AML-193 (cell line): ENCODE measurements at regions not wholly inside any gene's neighbourhood (a gene's known extent, or its start where the extent isn't known, plus 50 kb on each side); places are given as distances from the start of the nearest gene placed in this dataset.

ENCODE experiments used
- DNase-seq, 2 experiments: peaks; one replicate each; lab custom pipeline; 2025; lab: John Stamatoyannopoulos, UW

- no peak for DNase-seq
Measured at GRCh38 chr12:70154960-70155589, 88.2 kb upstream of the CNOT2 start.

DNA sequence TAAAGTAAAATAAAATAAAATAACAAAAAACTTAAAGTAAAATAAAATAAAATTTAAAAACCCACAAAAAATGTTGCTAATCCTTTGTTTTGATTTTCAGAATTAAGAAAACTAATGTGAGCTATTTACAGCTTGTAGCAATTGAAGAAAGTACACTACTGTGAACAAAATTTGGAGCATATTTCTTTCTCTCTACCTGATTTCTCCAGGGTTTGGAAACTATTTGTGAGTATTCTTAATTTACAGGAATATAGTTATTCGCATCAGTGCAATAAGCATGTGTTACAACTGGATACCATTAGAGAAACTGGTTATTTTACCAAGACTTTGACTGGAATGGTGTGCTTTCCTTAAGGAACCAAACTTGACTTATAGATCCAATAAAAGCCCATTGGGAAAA is 86.1 kb upstream of the CNOT2 start:
- no peak for DNase-seq

GRCh38 chr12:70165450-70165849 is 77.8 kb upstream of the CNOT2 start:
- DNase-seq: no peak

- no peak for DNase-seq
Measured at GRCh38 chr12:70176290-70176689, 66.9 kb upstream of the CNOT2 start.

DNA sequence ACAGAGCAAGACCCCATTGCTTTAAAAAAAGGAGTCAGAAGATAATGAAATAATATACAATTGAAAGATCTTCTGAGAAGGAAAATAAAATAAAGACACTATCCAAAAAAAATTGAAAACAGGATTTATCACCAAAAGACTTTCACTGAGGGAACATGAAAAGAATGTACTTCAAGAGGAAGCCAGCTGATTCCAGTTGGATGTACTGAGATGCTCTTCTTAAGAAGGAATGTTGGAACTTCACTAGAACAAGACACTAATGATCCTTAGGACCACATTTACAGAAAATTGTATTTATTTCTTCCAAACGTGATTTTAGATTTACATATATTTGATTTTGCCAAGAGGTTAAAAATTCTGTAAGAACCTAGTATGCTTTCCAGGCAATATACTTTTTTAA is 65.6 kb upstream of the CNOT2 start:
- no peak for DNase-seq

DNA sequence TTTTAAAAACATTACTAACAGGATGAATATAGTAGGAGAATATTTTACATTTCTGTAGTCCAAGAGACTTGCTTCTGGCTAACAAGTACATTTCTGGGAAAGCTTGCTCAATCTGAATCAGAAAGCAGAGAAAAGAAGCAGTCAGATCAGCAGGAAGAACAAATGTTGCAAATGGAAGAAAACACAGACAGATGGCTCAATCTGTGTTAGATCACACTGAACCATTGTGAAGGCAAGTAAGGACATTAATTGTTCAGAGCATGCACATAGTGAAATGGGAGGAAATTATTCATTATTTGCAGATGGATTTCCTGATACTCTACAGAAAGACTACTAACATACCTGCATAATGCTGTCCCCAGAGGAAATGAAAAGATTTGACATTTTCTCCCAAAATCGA is 65.2 kb upstream of the CNOT2 start:
- DNase-seq: no peak

DNA sequence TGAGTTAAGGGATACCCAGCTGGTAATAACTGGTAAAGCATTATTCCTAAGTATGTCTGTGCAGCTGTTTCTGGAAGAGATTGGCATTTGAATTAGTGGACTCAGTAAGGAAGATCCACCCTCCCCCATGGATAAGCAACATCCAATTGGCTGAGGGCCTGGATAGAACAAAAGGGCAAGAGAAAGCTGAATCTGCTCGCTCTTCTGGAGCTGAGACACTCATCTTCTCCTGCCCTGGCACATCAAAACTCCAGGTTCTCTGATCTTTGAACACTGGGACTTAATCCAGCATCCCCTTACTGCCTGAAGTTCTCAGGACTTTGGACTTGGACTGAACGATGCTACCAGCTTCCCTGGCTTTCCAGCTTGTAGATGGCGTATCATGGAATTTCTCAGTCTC is 63.1 kb upstream of the CNOT2 start:
- DNase-seq: no peak

- DNase-seq: no peak
Measured at GRCh38 chr12:70185301-70185700, 57.9 kb upstream of the CNOT2 start.

- no peak for DNase-seq
Measured at GRCh38 chr12:70186436-70186835, 56.8 kb upstream of the CNOT2 start.

- DNase-seq: no peak
Measured at GRCh38 chr12:70190262-70191010, 52.8 kb upstream of the CNOT2 start.
